ENCODE measurements at regions not wholly inside any gene's neighbourhood (a gene's known extent, or its start where the extent isn't known, plus 50 kb on each side); places are given as distances from the start of the nearest gene placed in this dataset.

- Histone ChIP-seq H3K9ac (ENCODE audit: low read depth, low read length) (no peak overlapping the region), H3K9me3 (ENCODE audit: control insufficient read depth, insufficient read depth, low read length) (no peaks in the 10 kb centered on the region), H3K4me1 (ENCODE audit: control insufficient read depth, insufficient read depth, low read length) (no peaks in the 10 kb centered on the region), H3K27me3 (ENCODE audit: control insufficient read depth, insufficient read depth, low read length) (no peaks in the 10 kb centered on the region), H3K36me3 (ENCODE audit: control insufficient read depth, insufficient read depth, low read length) (no peaks in the 10 kb centered on the region), H3K4me3 (ENCODE audit: low read depth, low read length) (no peak overlapping the region)
These were observed 362.3 kb upstream of the CBLB start for GRCh38 chr3:106231086-106231485.

- Histone ChIP-seq H3K4me1 (ENCODE audit: control insufficient read depth, insufficient read depth, low read length) (no peaks in the 10 kb centered on the region), H3K4me3 (ENCODE audit: low read depth, low read length) (no peak overlapping the region), H3K9me3 (ENCODE audit: control insufficient read depth, insufficient read depth, low read length) (no peaks in the 10 kb centered on the region), H3K36me3 (ENCODE audit: control insufficient read depth, insufficient read depth, low read length) (no peaks in the 10 kb centered on the region), H3K9ac (ENCODE audit: low read depth, low read length) (no peak overlapping the region), H3K27me3 (ENCODE audit: control insufficient read depth, insufficient read depth, low read length) (no peaks in the 10 kb centered on the region)
These were observed 364.1 kb upstream of the CBLB start for GRCh38 chr3:106232956-106233355.

GRCh38 chr3:106239195-106239697, 370.4 kb upstream of the CBLB start:
- Histone ChIP-seq H3K27me3 (ENCODE audit: control insufficient read depth, insufficient read depth, low read length) (no peaks in the 10 kb centered on the region), H3K4me1 (ENCODE audit: control insufficient read depth, insufficient read depth, low read length) (no peaks in the 10 kb centered on the region), H3K36me3 (ENCODE audit: control insufficient read depth, insufficient read depth, low read length) (no peaks in the 10 kb centered on the region), H3K9me3 (ENCODE audit: control insufficient read depth, insufficient read depth, low read length) (no peaks in the 10 kb centered on the region), H3K4me3 (ENCODE audit: low read depth, low read length) (no peak overlapping the region), H3K9ac (ENCODE audit: low read depth, low read length) (no peak overlapping the region)

GRCh38 chr3:106241593-106241992, 372.8 kb upstream of the CBLB start:
- no peaks in the 10 kb centered on the region for H3K4me1 ChIP-seq (ENCODE audit: control insufficient read depth, insufficient read depth, low read length)

GRCh38 chr3:106242781-106243180, 374.0 kb upstream of the CBLB start:
- Histone ChIP-seq H3K36me3 (ENCODE audit: control insufficient read depth, insufficient read depth, low read length) (no peaks in the 10 kb centered on the region), H3K9me3 (ENCODE audit: control insufficient read depth, insufficient read depth, low read length) (no peaks in the 10 kb centered on the region), H3K4me1 (ENCODE audit: control insufficient read depth, insufficient read depth, low read length) (no peaks in the 10 kb centered on the region)

More at GRCh38 chr3:106241593-106241992, 372.8 kb upstream of the CBLB start:
- Histone ChIP-seq H3K9ac (ENCODE audit: low read depth, low read length) (no peak overlapping the region), H3K9me3 (ENCODE audit: control insufficient read depth, insufficient read depth, low read length) (no peaks in the 10 kb centered on the region), H3K27me3 (ENCODE audit: control insufficient read depth, insufficient read depth, low read length) (no peaks in the 10 kb centered on the region), H3K36me3 (ENCODE audit: control insufficient read depth, insufficient read depth, low read length) (no peaks in the 10 kb centered on the region), H3K4me3 (ENCODE audit: low read depth, low read length) (no peak overlapping the region)

GRCh38 chr3:106245400-106245799, 376.6 kb upstream of the CBLB start:
- Histone ChIP-seq H3K27me3 (ENCODE audit: control insufficient read depth, insufficient read depth, low read length) (no peaks in the 10 kb centered on the region), H3K36me3 (ENCODE audit: control insufficient read depth, insufficient read depth, low read length) (no peaks in the 10 kb centered on the region), H3K4me3 (ENCODE audit: low read depth, low read length) (no peak overlapping the region), H3K9ac (ENCODE audit: low read depth, low read length) (no peak overlapping the region), H3K9me3 (ENCODE audit: control insufficient read depth, insufficient read depth, low read length) (no peaks in the 10 kb centered on the region), H3K4me1 (ENCODE audit: control insufficient read depth, insufficient read depth, low read length) (no peaks in the 10 kb centered on the region)

More at GRCh38 chr3:106242781-106243180, 374.0 kb upstream of the CBLB start:
- Histone ChIP-seq H3K27me3 (ENCODE audit: control insufficient read depth, insufficient read depth, low read length) (no peaks in the 10 kb centered on the region), H3K4me3 (ENCODE audit: low read depth, low read length) (no peak overlapping the region), H3K9ac (ENCODE audit: low read depth, low read length) (no peak overlapping the region)

- Histone ChIP-seq H3K4me3 (ENCODE audit: low read depth, low read length) (no peak overlapping the region), H3K4me1 (ENCODE audit: control insufficient read depth, insufficient read depth, low read length) (no peaks in the 10 kb centered on the region), H3K9me3 (ENCODE audit: control insufficient read depth, insufficient read depth, low read length) (no peaks in the 10 kb centered on the region), H3K9ac (ENCODE audit: low read depth, low read length) (no peak overlapping the region), H3K36me3 (ENCODE audit: control insufficient read depth, insufficient read depth, low read length) (peaks cover 2% of the 10 kb centered on the region), H3K27me3 (ENCODE audit: control insufficient read depth, insufficient read depth, low read length) (no peaks in the 10 kb centered on the region)
These were observed 379.3 kb upstream of the CBLB start for GRCh38 chr3:106247902-106248684.

- Histone ChIP-seq H3K4me1 (ENCODE audit: control insufficient read depth, insufficient read depth, low read length) (no peaks in the 10 kb centered on the region), H3K27me3 (ENCODE audit: control insufficient read depth, insufficient read depth, low read length) (no peaks in the 10 kb centered on the region)
These were observed 380.3 kb upstream of the CBLB start for GRCh38 chr3:106249159-106249558.

GRCh38 chr3:106249981-106250380, 381.2 kb upstream of the CBLB start:
- H3K9ac ChIP-seq (ENCODE audit: low read depth, low read length), result no peak overlapping the region
- H3K36me3 ChIP-seq (ENCODE audit: control insufficient read depth, insufficient read depth, low read length), result peaks cover 2% of the 10 kb centered on the region
- no peaks in the 10 kb centered on the region for H3K9me3 ChIP-seq (ENCODE audit: control insufficient read depth, insufficient read depth, low read length)
- H3K4me3 ChIP-seq (ENCODE audit: low read depth, low read length), result no peak overlapping the region
- no peaks in the 10 kb centered on the region for H3K4me1 ChIP-seq (ENCODE audit: control insufficient read depth, insufficient read depth, low read length)
- no peaks in the 10 kb centered on the region for H3K27me3 ChIP-seq (ENCODE audit: control insufficient read depth, insufficient read depth, low read length)

More at GRCh38 chr3:106249159-106249558, 380.3 kb upstream of the CBLB start:
- H3K36me3 ChIP-seq (ENCODE audit: control insufficient read depth, insufficient read depth, low read length), result peaks cover 2% of the 10 kb centered on the region
- H3K9me3 ChIP-seq (ENCODE audit: control insufficient read depth, insufficient read depth, low read length), result no peaks in the 10 kb centered on the region
- H3K4me3 ChIP-seq (ENCODE audit: low read depth, low read length), result no peak overlapping the region
- H3K9ac ChIP-seq (ENCODE audit: low read depth, low read length), result no peak overlapping the region

GRCh38 chr3:106251160-106251892, 382.5 kb upstream of the CBLB start:
- Histone ChIP-seq H3K9me3 (ENCODE audit: control insufficient read depth, insufficient read depth, low read length) (no peaks in the 10 kb centered on the region), H3K4me3 (ENCODE audit: low read depth, low read length) (no peak overlapping the region), H3K27me3 (ENCODE audit: control insufficient read depth, insufficient read depth, low read length) (no peaks in the 10 kb centered on the region), H3K9ac (ENCODE audit: low read depth, low read length) (no peak overlapping the region), H3K4me1 (ENCODE audit: control insufficient read depth, insufficient read depth, low read length) (no peaks in the 10 kb centered on the region), H3K36me3 (ENCODE audit: control insufficient read depth, insufficient read depth, low read length) (peaks cover 2% of the 10 kb centered on the region)

GRCh38 chr3:106255870-106256248, 387.0 kb upstream of the CBLB start:
- Histone ChIP-seq H3K4me1 (ENCODE audit: control insufficient read depth, insufficient read depth, low read length) (peaks cover 2% of the 10 kb centered on the region), H3K9ac (ENCODE audit: low read depth, low read length) (no peak overlapping the region), H3K36me3 (ENCODE audit: control insufficient read depth, insufficient read depth, low read length) (peaks cover 2% of the 10 kb centered on the region), H3K4me3 (ENCODE audit: low read depth, low read length) (no peak overlapping the region), H3K9me3 (ENCODE audit: control insufficient read depth, insufficient read depth, low read length) (no peaks in the 10 kb centered on the region), H3K27me3 (ENCODE audit: control insufficient read depth, insufficient read depth, low read length) (no peaks in the 10 kb centered on the region)

All from iPS-15b (cell line).